Liver (tissue), 8 donors: ENCODE measurements at regions not wholly inside any gene's neighbourhood (a gene's known extent, or its start where the extent isn't known, plus 50 kb on each side); places are given as distances from the start of the nearest gene placed in this dataset.

ENCODE experiments used
- DNase-seq: peaks from one replicate; pipeline ENCODE4 v3.0.0-alpha.2; 2017; ENCODE audit warnings: low spot score
- H3K27ac ChIP-seq, 2 donors: one replicate each; pipeline ENCODE4 v1.7.0; 2013; ENCODE audit warnings: inconsistent platforms in 2 of 2, low read length in 2 of 2, control low read depth in 1 of 2, low read depth in 1 of 2, mild to moderate bottlenecking in 1 of 2
- H3K27me3 ChIP-seq, 4 donors: one replicate each; pipeline versions ENCODE4 v1.6.1 to v1.7.0; 2013; ENCODE audit warnings: low read length in 3 of 4, inconsistent platforms in 1 of 4, mild to moderate bottlenecking in 1 of 4, moderate library complexity in 1 of 4; ENCODE audit not compliant: control insufficient read depth in 4 of 4, insufficient read depth in 4 of 4
- H3K36me3 ChIP-seq, 4 donors: one replicate each; pipeline versions ENCODE4 v1.6.1 to v1.7.0; 2013; ENCODE audit warnings: low read length in 3 of 4, mild to moderate bottlenecking in 3 of 4, low read depth in 1 of 4, moderate library complexity in 1 of 4; ENCODE audit not compliant: control insufficient read depth in 4 of 4, insufficient read depth in 3 of 4
- H3K4me1 ChIP-seq, 4 donors: one replicate each; pipeline versions ENCODE4 v1.6.1 to v1.7.0; 2013; ENCODE audit warnings: low read length in 3 of 4, mild to moderate bottlenecking in 3 of 4, moderate library complexity in 1 of 4; ENCODE audit not compliant: control insufficient read depth in 4 of 4, insufficient read depth in 4 of 4
- H3K4me3 ChIP-seq, 3 donors: one replicate each; pipeline versions ENCODE4 v1.6.1 to v1.7.0; 2013; ENCODE audit warnings: low read length in 3 of 3, control low read depth in 1 of 3, low read depth in 1 of 3, mild to moderate bottlenecking in 1 of 3
- H3K9ac ChIP-seq, 2 donors: one replicate each; pipeline ENCODE4 v1.7.0; 2013; ENCODE audit warnings: low read length in 2 of 2, mild to moderate bottlenecking in 2 of 2, moderate library complexity in 2 of 2, control low read depth in 1 of 2, low read depth in 1 of 2
- H3K9me3 ChIP-seq, 4 donors: one replicate each; pipeline versions ENCODE4 v1.6.1 to v1.7.0; 2013; ENCODE audit warnings: low read length in 3 of 4; ENCODE audit not compliant: control insufficient read depth in 4 of 4
- CTCF ChIP-seq: fragments of 150-350 bp; IDR thresholded peaks from 2 replicates; pipeline ENCODE4 v1.5.1; 2017; ENCODE audit warnings: improper control_type of control experiment, low read depth, low read length; ENCODE audit not compliant: missing input control
- EGR1 ChIP-seq, 2 donors: IDR thresholded peaks; 2 replicates each; pipeline ENCODE4 v1.6.1; 2016 to 2018; ENCODE audit warnings: antibody characterized with exemption in 2 of 2, low read depth in 2 of 2
- FOXA1 ChIP-seq: IDR thresholded peaks from 2 replicates; pipeline ENCODE4 v1.6.1; 2016; ENCODE audit warnings: antibody characterized with exemption
- FOXA2 ChIP-seq: IDR thresholded peaks from 2 replicates; pipeline ENCODE4 v1.6.1; 2016; ENCODE audit warnings: antibody characterized with exemption
- GABPA ChIP-seq, 2 donors: IDR thresholded peaks in 1 of 2; conservative IDR thresholded peaks in 1 of 2; 2 replicates each; pipeline ENCODE4 v1.6.1; 2016; ENCODE audit warnings: antibody characterized with exemption in 2 of 2, mild to moderate bottlenecking in 1 of 2, moderate library complexity in 1 of 2
- HNF4A ChIP-seq, 2 donors: conservative IDR thresholded peaks; 2 replicates each; pipeline ENCODE4 v1.6.1; 2016; ENCODE audit warnings: antibody characterized with exemption in 2 of 2, mild to moderate bottlenecking in 2 of 2
- HNF4G ChIP-seq: IDR thresholded peaks from 2 replicates; pipeline ENCODE4 v1.6.1; 2016; ENCODE audit warnings: antibody characterized with exemption
- JUND ChIP-seq, 2 donors: IDR thresholded peaks; 2 replicates each; pipeline ENCODE4 v1.6.1; 2016; ENCODE audit warnings: antibody characterized with exemption in 2 of 2
- MAX ChIP-seq: IDR thresholded peaks from 2 replicates; pipeline ENCODE4 v1.6.1; 2016; ENCODE audit warnings: antibody characterized with exemption
- NR2F2 ChIP-seq: IDR thresholded peaks from 2 replicates; pipeline ENCODE4 v1.6.1; 2016; ENCODE audit warnings: antibody characterized with exemption
- RAD21 ChIP-seq, 2 donors: IDR thresholded peaks; 2 replicates each; pipeline ENCODE4 v1.6.1; 2016; ENCODE audit warnings: antibody characterized with exemption in 2 of 2, mild to moderate bottlenecking in 2 of 2
- REST ChIP-seq: IDR thresholded peaks from 2 replicates; pipeline ENCODE4 v1.6.1; 2016; ENCODE audit warnings: antibody characterized with exemption, mild to moderate bottlenecking
- RXRA ChIP-seq, 2 donors: IDR thresholded peaks; 2 replicates each; pipeline ENCODE4 v1.6.1; 2017 to 2018; ENCODE audit warnings: antibody characterized with exemption in 2 of 2, mild to moderate bottlenecking in 1 of 2
- SP1 ChIP-seq: IDR thresholded peaks from 2 replicates; pipeline ENCODE4 v1.6.1; 2018; ENCODE audit warnings: antibody characterized with exemption, mild to moderate bottlenecking
- TAF1 ChIP-seq: conservative IDR thresholded peaks from 2 replicates; pipeline ENCODE4 v1.6.1; 2016; ENCODE audit warnings: antibody characterized with exemption, mild to moderate bottlenecking
- YY1 ChIP-seq: IDR thresholded peaks from 2 replicates; pipeline ENCODE4 v1.6.1; 2016; ENCODE audit warnings: antibody characterized with exemption, mild to moderate bottlenecking
- WGBS: extraction: QIAGEN DNeasy Blood & Tissue Kit; methylation state at CpG from one replicate; pipeline ENCODE4 v1.1.7; 2013; 5-methylcytosine and 5-hydroxymethylcytosine counted together
- TF ChIP-seq, protein P1 (sequence below): IDR thresholded peaks from 2 replicates; pipeline ENCODE4 v1.6.1; 2016; ENCODE audit warnings: antibody characterized with exemption
- TF ChIP-seq, protein P2 (sequence below): IDR thresholded peaks from 2 replicates; pipeline ENCODE4 v1.6.1; 2016; ENCODE audit warnings: antibody characterized with exemption
- donor health status: healthy.
- donor health status: healthy.
- donor health status: healthy.
- donor health status: healthy.
- donor health status: healthy.

GRCh38 chr3:13214847-13215472, 141.7 kb upstream of the IQSEC1 start:
- no peak for DNase-seq
- TF ChIP-seq SP1 (no peak), HNF4A (conservative IDR thresholded peaks at IDR 0.05) (no peak)
- TF ChIP-seq, protein P1, sequence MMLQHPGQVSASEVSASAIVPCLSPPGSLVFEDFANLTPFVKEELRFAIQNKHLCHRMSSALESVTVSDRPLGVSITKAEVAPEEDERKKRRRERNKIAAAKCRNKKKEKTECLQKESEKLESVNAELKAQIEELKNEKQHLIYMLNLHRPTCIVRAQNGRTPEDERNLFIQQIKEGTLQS, result no peak
- Histone ChIP-seq H3K4me1 (peaks cover 0 to 15% (median 10%) of the 10 kb centered on the region in 4 donors), H3K36me3 (no peaks in the 10 kb centered on the region), H3K4me3 (no peak overlapping the region), H3K9ac (no peak overlapping the region), H3K27ac (no peak overlapping the region), H3K9me3 (no peaks in the 10 kb centered on the region), H3K27me3 (no peaks in the 10 kb centered on the region)
- WGBS, result 91% methylated on average over 15 of the region's 15 CpGs

- 90% methylated on average over 26 of the region's 26 CpGs for WGBS
- no peaks in the 10 kb centered on the region for H3K27me3 ChIP-seq
- no peaks in the 10 kb centered on the region for H3K9me3 ChIP-seq
- no peak for TF ChIP-seq JUND (IDR thresholded peaks at IDR 0.05)
- TF ChIP-seq YY1, result no peak
- TF ChIP-seq EGR1 (IDR thresholded peaks at IDR 0.05; ENCODE audit: low read depth in 2 of 2), result no peak
- no peak overlapping the region for H3K27ac ChIP-seq
- peaks cover 0 to 9% (median 6%) of the 10 kb centered on the region in 4 donors for H3K4me1 ChIP-seq
- H3K9ac ChIP-seq, result no peak overlapping the region
- no peak overlapping the region for H3K4me3 ChIP-seq
- H3K36me3 ChIP-seq, result no peaks in the 10 kb centered on the region
- DNase-seq, result no peak
These were observed 140.9 kb upstream of the IQSEC1 start for GRCh38 chr3:13213911-13214846.

- Histone ChIP-seq H3K36me3 (no peaks in the 10 kb centered on the region), H3K27me3 (no peaks in the 10 kb centered on the region), H3K9me3 (no peaks in the 10 kb centered on the region), H3K9ac (no peak overlapping the region), H3K27ac (no peak overlapping the region), H3K4me3 (no peak overlapping the region), H3K4me1 (peaks cover 0 to 7% (median 2%) of the 10 kb centered on the region in 4 donors)
- WGBS, result 96% methylated on average over 3 of the region's 3 CpGs
- DNase-seq, result no peak
- TF ChIP-seq CTCF (no peak), RAD21 (IDR thresholded peaks at IDR 0.05) (no peak), HNF4G (no peak), NR2F2 (no peak), MAX (no peak), RXRA (IDR thresholded peaks at IDR 0.05) (no peak), FOXA2 (no peak), SP1 (no peak), TAF1 (no peak), REST (no peak), FOXA1 (no peak), EGR1 (IDR thresholded peaks at IDR 0.05; ENCODE audit: low read depth in 2 of 2) (no peak), YY1 (no peak), JUND (IDR thresholded peaks at IDR 0.05) (no peak), HNF4A (conservative IDR thresholded peaks at IDR 0.05) (no peak), GABPA (IDR thresholded peaks at IDR 0.05 in 1 of 2, conservative IDR thresholded peaks at IDR 0.05 in 1 of 2) (no peak)
- TF ChIP-seq, protein P1, result no peak
- TF ChIP-seq, protein P2, sequence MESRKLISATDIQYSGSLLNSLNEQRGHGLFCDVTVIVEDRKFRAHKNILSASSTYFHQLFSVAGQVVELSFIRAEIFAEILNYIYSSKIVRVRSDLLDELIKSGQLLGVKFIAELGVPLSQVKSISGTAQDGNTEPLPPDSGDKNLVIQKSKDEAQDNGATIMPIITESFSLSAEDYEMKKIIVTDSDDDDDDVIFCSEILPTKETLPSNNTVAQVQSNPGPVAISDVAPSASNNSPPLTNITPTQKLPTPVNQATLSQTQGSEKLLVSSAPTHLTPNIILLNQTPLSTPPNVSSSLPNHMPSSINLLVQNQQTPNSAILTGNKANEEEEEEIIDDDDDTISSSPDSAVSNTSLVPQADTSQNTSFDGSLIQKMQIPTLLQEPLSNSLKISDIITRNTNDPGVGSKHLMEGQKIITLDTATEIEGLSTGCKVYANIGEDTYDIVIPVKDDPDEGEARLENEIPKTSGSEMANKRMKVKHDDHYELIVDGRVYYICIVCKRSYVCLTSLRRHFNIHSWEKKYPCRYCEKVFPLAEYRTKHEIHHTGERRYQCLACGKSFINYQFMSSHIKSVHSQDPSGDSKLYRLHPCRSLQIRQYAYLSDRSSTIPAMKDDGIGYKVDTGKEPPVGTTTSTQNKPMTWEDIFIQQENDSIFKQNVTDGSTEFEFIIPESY, result no peak
These were observed 140.3 kb upstream of the IQSEC1 start for GRCh38 chr3:13213490-13213889.
